ENCODE measurements at regions not wholly inside any gene's neighbourhood (a gene's known extent, or its start where the extent isn't known, plus 50 kb on each side); places are given as distances from the start of the nearest gene placed in this dataset.

GRCh38 chrX:69562904-69563578, 52.9 kb upstream of the EDA start:
- Histone ChIP-seq H4K20me1 (ENCODE audit: low read depth) (no peaks in the 10 kb centered on the region), H3F3A (ENCODE audit: low read depth) (no peaks in the 10 kb centered on the region), H3K4me1 (no peaks in the 10 kb centered on the region), H3K27me3 (no peaks in the 10 kb centered on the region), H3K27ac (no peak overlapping the region), H3K4me2 (no peak overlapping the region), H2AFZ (replicated peaks) (no peak overlapping the region), H3K9me3 (ENCODE audit: low read depth) (no peaks in the 10 kb centered on the region), H3K36me3 (no peaks in the 10 kb centered on the region), H3K9ac (no peak overlapping the region), H3K4me3 (no peak overlapping the region), H3K79me2 (ENCODE audit: low read depth) (no peaks in the 10 kb centered on the region)
- TF ChIP-seq EZH2 (IDR thresholded peaks at IDR 0.05) (no peak), EZH2phosphoT487 (IDR thresholded peaks at IDR 0.05) (no peak)
- TF ChIP-seq, protein P1, sequence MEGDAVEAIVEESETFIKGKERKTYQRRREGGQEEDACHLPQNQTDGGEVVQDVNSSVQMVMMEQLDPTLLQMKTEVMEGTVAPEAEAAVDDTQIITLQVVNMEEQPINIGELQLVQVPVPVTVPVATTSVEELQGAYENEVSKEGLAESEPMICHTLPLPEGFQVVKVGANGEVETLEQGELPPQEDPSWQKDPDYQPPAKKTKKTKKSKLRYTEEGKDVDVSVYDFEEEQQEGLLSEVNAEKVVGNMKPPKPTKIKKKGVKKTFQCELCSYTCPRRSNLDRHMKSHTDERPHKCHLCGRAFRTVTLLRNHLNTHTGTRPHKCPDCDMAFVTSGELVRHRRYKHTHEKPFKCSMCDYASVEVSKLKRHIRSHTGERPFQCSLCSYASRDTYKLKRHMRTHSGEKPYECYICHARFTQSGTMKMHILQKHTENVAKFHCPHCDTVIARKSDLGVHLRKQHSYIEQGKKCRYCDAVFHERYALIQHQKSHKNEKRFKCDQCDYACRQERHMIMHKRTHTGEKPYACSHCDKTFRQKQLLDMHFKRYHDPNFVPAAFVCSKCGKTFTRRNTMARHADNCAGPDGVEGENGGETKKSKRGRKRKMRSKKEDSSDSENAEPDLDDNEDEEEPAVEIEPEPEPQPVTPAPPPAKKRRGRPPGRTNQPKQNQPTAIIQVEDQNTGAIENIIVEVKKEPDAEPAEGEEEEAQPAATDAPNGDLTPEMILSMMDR (IDR thresholded peaks at IDR 0.05): no peak
- H3K4me3 Mint-ChIP-seq: no peak overlapping the region
- H3K9me3 Mint-ChIP-seq: peaks cover 5% of the 10 kb centered on the region
- DNase-seq (ENCODE audit: low spot score): no peak
- no peaks in the 10 kb centered on the region for H3K36me3 Mint-ChIP-seq
- no peaks in the 10 kb centered on the region for H3K4me1 Mint-ChIP-seq
- peaks cover 8% of the 10 kb centered on the region for H3K27me3 Mint-ChIP-seq (ENCODE audit: insufficient read depth, low read depth)
- no peak overlapping the region for H3K27ac Mint-ChIP-seq

- Histone ChIP-seq H4K20me1 (ENCODE audit: low read depth) (no peaks in the 10 kb centered on the region), H3F3A (ENCODE audit: low read depth) (no peaks in the 10 kb centered on the region), H3K27me3 (no peaks in the 10 kb centered on the region), H3K9me3 (ENCODE audit: low read depth) (no peaks in the 10 kb centered on the region), H3K9ac (no peak overlapping the region), H3K36me3 (no peaks in the 10 kb centered on the region), H3K4me2 (no peak overlapping the region), H3K4me3 (no peak overlapping the region), H3K79me2 (ENCODE audit: low read depth) (no peaks in the 10 kb centered on the region), H3K4me1 (no peaks in the 10 kb centered on the region), H2AFZ (replicated peaks) (no peak overlapping the region), H3K27ac (no peak overlapping the region)
- Mint-ChIP-seq H3K36me3 (no peaks in the 10 kb centered on the region), H3K27me3 (ENCODE audit: insufficient read depth, low read depth) (peaks cover 4% of the 10 kb centered on the region), H3K4me3 (no peak overlapping the region), H3K9me3 (peaks cover 3% of the 10 kb centered on the region), H3K27ac (no peak overlapping the region), H3K4me1 (no peaks in the 10 kb centered on the region)
- TF ChIP-seq EZH2 (IDR thresholded peaks at IDR 0.05) (no peak), EZH2phosphoT487 (IDR thresholded peaks at IDR 0.05) (no peak)
- TF ChIP-seq, protein P1 (IDR thresholded peaks at IDR 0.05): no peak
- DNase-seq (ENCODE audit: low spot score): no peak
Observed at GRCh38 chrX:69564665-69565064, 51.2 kb upstream of the EDA start.

GRCh38 chrX:69565247-69565815, 50.6 kb upstream of the EDA start:
- no peak overlapping the region for H2AFZ ChIP-seq (replicated peaks)
- no peaks in the 10 kb centered on the region for H3K36me3 Mint-ChIP-seq
- no peak overlapping the region for H3K4me3 ChIP-seq
- no peak for TF ChIP-seq EZH2phosphoT487 (IDR thresholded peaks at IDR 0.05)
- TF ChIP-seq, protein P1 (IDR thresholded peaks at IDR 0.05): no peak
- H3K27ac Mint-ChIP-seq: no peak overlapping the region
- DNase-seq (ENCODE audit: low spot score): no peak
- H4K20me1 ChIP-seq (ENCODE audit: low read depth): no peaks in the 10 kb centered on the region
- H3K4me2 ChIP-seq: no peak overlapping the region
- H3K79me2 ChIP-seq (ENCODE audit: low read depth): no peaks in the 10 kb centered on the region
- no peak overlapping the region for H3K9ac ChIP-seq
- no peaks in the 10 kb centered on the region for H3K27me3 ChIP-seq
- H3K4me1 ChIP-seq: no peaks in the 10 kb centered on the region
- H3K36me3 ChIP-seq: no peaks in the 10 kb centered on the region
- no peak overlapping the region for H3K4me3 Mint-ChIP-seq
- peaks cover 3% of the 10 kb centered on the region for H3K9me3 Mint-ChIP-seq
- H3K4me1 Mint-ChIP-seq: no peaks in the 10 kb centered on the region
- no peaks in the 10 kb centered on the region for H3F3A ChIP-seq (ENCODE audit: low read depth)
- H3K9me3 ChIP-seq (ENCODE audit: low read depth): no peaks in the 10 kb centered on the region
- H3K27ac ChIP-seq: no peak overlapping the region
- peaks cover 4% of the 10 kb centered on the region for H3K27me3 Mint-ChIP-seq (ENCODE audit: insufficient read depth, low read depth)

Data from neural progenitor cell (in vitro differentiated cells).